GM18861 (cell line): ENCODE measurements at regions not wholly inside any gene's neighbourhood (a gene's known extent, or its start where the extent isn't known, plus 50 kb on each side); places are given as distances from the start of the nearest gene placed in this dataset.
"Not testable (repeated sequence)": the region's sequence is repeated elsewhere in the genome, so short reads cannot be mapped to it uniquely, and the experiment has no call there.

Experiments used
- ATAC-seq: cut with Tn5 transposase; IDR thresholded peaks from one replicate; pipeline ENCODE4 v1.9.1; 2021; ENCODE audit not compliant: unreplicated experiment

DNA sequence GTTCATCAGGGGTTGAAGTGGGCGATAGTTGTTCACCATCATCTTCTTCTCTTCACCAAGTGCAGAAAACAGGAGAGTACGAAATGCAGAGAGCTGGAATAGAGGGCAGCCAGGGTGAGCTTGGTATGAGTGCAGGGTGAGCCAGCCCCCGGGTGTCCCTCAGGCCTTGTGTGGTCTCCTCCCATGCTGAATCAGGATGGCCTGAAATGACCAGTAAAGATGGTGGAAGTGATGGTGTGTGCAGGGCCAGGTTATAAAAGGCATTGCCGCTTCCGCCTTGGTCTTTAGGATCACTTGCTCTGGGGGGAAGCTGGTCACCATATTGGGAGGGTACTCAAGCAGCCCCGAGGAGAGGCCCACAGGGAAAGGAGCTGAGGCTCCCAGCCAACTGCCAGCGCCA lies 66.4 kb upstream of the METTL9 start:
- not testable (repeated sequence) for ATAC-seq

- ATAC-seq, result not testable (repeated sequence)
These were observed 65.9 kb upstream of the METTL9 start for GRCh38 chr16:21533474-21533873.

DNA sequence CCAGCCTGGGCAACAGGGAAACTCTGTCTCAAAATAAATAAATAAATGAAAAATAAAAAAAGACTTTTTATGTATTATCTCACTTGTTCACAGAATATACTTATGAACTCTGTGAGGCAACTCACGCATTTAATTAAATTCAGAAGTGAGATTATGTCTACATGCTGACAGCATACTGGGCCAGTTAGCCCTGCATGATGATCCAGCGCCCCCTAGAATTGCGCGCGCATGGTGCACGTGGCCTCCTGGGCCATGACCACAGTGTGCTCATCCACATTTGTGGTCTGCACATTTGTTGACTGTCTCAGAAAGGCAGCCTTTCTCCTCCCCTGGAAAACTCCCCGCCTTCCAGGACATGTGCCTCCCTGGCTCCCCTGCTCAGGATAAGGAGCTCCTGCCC lies 64.8 kb upstream of the METTL9 start:
- ATAC-seq, result not testable (repeated sequence)

- ATAC-seq, result not testable (repeated sequence)
These were observed 64.2 kb upstream of the METTL9 start for GRCh38 chr16:21535201-21535600.

DNA sequence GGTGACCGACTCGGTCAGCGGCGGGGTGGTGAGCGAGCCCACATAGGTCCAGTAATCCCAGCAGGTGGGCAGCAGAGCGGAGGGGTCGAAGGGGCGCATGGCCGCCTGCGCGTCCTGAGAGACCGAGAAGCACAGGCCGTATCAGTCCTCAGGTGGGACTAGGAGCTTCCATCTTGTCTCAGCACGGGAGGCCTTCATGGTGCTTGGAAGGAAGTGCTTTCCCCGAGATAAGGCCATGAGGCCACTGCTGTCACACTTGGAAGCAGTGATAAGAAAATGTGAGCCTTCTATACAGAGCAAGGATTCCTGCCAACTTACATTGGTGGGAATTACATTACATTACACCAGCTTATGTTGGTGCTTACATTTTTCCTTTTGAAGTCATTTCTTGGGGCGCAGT lies 62.6 kb upstream of the METTL9 start:
- ATAC-seq, result not testable (repeated sequence)

DNA sequence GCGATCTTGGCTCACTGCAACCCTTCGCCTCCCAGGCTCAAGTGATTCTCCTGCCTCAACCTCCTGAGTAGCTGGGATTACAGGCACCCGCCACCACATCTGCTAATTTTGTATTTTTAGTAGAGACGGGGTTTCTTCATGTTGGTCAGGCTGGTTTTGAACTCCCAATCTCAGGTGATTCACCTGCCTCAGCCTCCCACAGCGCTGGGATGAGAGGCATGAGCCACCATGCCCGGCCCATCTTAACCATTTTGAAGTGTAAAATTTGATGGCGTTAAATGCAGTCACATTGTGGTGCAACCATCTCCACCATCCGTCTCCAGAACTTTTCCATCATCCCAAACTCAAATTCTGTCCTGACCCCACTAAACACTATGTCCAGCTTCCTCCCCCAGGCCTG lies 61.8 kb upstream of the METTL9 start:
- ATAC-seq, result not testable (repeated sequence)

- not testable (repeated sequence) for ATAC-seq
These were observed 60.2 kb upstream of the METTL9 start for GRCh38 chr16:21539107-21539618.

- peak; percentile 46 for ATAC-seq
These were observed 58.5 kb upstream of the METTL9 start for GRCh38 chr16:21540770-21541433.

DNA sequence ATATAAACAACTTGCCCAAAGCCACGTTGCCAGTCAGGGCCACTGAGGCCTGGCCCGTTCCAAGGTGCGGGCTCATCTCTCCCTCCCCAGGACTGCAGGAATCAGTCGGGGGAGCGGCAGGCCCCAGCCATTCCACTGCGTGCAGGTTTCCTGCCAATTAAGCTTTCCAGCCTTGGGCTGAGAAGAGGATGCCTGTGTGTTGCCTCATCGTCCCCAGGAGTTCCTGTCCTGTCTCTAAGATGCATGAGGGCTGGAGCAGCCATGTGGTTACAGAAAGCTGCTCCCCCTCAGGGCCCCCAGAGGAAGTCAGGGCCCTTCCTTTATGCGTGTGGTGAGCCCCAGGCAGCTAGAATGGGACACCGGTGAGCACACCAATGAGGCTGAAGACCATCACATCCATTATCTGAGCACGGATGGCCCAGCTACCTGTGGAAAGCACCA lies 57.7 kb upstream of the METTL9 start:
- ATAC-seq, result peak; percentile 34

DNA sequence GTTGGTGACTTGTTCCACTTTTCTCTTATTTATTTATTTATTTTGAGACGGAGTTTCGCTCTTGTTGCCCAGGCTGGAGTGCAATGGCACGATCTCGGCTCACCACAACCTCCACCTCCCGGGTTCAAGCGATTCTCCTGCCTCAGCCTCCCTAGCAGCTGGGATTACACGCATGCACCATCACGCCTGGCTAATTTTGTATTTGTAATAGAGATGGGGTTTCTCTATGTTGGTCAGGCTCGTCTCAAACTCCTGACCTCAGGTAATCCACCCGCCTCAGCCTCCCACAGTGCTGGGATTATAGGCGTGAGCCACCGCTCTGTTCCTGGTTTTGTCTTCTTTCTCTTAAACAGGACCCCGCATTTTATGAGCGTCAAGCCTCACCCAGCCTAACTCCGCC lies 57.3 kb upstream of the METTL9 start:
- ATAC-seq, result not testable (repeated sequence)

DNA sequence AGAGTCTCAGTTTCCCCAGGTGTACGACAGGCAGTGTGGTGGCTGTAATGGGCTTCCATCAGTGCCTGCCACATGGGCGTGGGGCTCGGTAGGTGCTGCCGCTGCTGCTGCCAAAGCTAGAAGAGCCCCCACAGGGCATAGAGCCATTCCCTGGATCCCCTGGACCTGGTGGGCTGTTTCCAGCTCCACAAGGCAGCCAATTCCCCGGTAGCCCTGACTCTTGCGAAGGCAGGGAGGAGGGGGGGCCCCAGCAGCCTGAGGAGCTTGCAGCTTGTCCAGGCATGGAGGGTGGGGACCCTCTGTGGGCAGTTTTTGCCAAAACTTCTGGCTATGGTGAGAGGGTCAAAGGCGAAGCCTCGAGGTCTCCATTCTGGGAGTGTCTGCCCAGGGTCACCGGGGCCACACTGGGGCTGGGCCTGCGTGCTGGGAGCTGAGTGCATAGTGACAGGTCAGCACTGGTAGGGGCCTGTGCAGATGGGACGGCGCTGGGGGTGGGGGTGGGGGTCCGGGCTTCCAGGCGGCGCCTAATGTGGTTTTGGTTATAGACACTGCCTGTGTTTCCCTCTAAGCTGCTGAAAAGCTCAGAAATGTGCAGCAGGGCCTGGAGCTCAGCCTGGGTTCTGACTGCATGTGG lies 56.8 kb upstream of the METTL9 start:
- not testable (repeated sequence) for ATAC-seq

DNA sequence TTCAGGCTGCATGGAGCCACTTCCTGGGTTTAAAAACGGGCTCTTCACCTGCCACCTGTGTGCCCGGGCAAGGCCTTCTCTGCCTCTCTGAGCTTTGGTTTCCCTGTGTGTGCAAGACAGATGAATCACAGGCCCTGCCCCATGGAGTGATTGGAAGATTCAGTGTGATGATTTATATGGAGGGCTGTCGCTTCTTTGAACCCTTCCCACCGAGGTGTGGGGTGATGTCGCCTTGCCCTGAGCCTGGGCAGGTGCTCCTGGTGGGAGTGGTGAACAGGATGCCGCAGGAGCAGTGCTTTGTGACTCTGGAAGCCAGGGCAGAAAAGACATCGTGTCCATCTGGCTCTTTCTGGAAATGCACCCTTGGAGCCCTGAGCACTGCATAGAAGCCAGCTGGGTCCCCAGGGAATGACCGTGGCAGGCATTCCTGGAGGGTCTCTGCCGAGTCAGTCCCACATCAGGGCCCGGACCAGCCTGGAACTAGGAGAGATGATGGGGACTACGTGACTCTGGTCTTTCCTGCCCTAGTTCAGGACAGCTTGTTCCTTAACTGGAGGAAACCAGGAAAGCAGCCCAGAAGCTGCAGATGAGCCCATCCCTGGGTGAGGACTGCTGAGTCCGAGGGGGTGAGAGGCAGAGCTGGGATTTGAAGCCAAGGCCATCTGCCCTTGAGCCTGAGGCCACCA lies 56.1 kb upstream of the METTL9 start:
- ATAC-seq, result not testable (repeated sequence)

- not testable (repeated sequence) for ATAC-seq
These were observed 53.6 kb upstream of the METTL9 start for GRCh38 chr16:21545664-21546326.

DNA sequence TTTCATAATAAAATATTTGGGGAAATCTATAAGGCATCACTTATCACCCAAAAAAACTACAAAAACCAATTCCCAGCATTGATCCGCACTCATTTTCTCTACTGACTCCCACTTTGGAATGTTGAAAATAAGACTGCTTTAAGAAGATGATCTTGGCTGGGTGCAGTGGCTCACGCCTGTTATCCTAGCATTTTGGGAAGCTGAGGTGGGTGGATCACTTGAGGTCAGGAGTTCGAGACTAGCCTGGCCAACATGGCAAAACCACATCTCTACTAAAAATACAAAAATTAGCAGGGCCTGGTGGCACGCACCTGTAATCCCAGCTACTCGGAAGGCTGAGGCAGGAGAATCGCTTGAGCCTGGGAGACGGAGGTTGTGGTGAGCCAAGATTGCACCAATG lies 50.0 kb upstream of the METTL9 start:
- ATAC-seq, result not testable (repeated sequence)
